Stimulated activated effector memory CD8-positive, alpha-beta T cell treated with anti-CD3 and anti-CD28 coated beads, Interleukin-12 subunit alpha, Interleukin-12 subunit beta, amount 100 ng/mL, for 72 hours (primary cell): ENCODE measurements at regions not wholly inside any gene's neighbourhood (a gene's known extent, or its start where the extent isn't known, plus 50 kb on each side); places are given as distances from the start of the nearest gene placed in this dataset.

ENCODE experiments used
- ATAC-seq: fragments of 150-1000 bp; cut with Tn5 transposase; 2 replicates; pipeline ENCODE4 v1.10.0; 2021
- DNase-seq, 2 donors: peaks; one replicate each; pipeline ENCODE4 v3.0.0; 2021 to 2022; ENCODE audit warnings: low spot score in 2 of 2
- H3K27ac Mint-ChIP-seq: one replicate; pipeline ENCODE4 v1.8.0; 2022; ENCODE audit warnings: mild to moderate bottlenecking, mixed read lengths
- H3K36me3 Mint-ChIP-seq: one replicate; pipeline ENCODE4 v1.8.0; 2022; ENCODE audit warnings: mild to moderate bottlenecking, mixed read lengths
- H3K4me1 Mint-ChIP-seq: one replicate; pipeline ENCODE4 v1.8.0; 2022; ENCODE audit warnings: mixed read lengths
- H3K4me3 Mint-ChIP-seq: one replicate; pipeline ENCODE4 v1.8.0; 2022; ENCODE audit warnings: mild to moderate bottlenecking, mixed read lengths
- H3K9me3 Mint-ChIP-seq: one replicate; pipeline ENCODE4 v1.8.0; 2022; ENCODE audit warnings: mixed read lengths

- Mint-ChIP-seq H3K36me3 (no peaks in the 10 kb centered on the region), H3K27ac (no peak overlapping the region), H3K4me1 (peaks cover 20% of the 10 kb centered on the region), H3K4me3 (no peak overlapping the region), H3K9me3 (no peaks in the 10 kb centered on the region)
- DNase-seq (no peak), ATAC-seq (no peak)
Observed at GRCh38 chr20:60132162-60132826, 174.1 kb downstream of the CDH26 start.

DNA sequence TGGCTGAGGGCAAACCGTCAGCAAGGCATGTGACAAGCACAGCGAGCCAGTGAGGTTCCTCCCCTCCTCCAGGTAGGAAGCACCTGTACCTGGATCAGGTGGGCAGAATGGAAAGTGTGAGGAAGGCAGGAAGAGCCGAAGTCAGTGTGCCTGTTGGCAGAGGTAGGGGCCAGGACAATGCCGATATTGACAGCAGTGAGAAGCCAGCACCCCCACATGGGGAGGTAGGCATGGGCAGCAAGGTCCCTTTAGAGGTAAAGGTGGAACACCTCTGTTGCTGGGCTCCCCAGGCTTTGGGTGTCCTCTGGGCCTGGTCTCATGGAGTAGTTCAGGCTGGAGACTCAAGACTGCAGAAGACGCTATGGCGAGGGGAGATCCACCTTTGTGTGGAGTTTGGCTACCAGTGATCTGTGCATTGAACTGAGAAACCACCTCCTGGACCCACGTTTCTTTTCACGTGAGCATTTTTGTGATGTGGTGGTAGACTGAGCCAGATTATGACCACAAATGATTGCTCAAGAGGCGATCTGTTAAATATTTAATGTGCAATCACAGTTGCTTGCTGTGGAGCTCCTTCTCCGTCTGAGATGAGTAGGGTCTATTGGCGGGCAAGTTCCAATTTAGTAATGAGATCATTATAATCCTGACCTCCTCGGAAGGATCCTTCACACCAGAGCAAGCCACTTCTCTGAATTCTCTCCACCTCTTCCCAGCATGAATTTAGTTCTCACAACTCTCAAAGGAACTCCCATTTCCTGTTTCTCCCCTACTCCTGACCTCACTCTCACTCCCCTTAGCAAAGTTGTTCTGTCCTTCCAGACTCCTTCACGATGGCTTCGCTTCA, 174.8 kb downstream of the CDH26 start:
- H3K9me3 Mint-ChIP-seq = no peaks in the 10 kb centered on the region
- H3K27ac Mint-ChIP-seq = no peak overlapping the region
- no peak overlapping the region for H3K4me3 Mint-ChIP-seq
- DNase-seq (no peak), ATAC-seq (no peak)
- no peaks in the 10 kb centered on the region for H3K36me3 Mint-ChIP-seq
- peaks cover 20% of the 10 kb centered on the region for H3K4me1 Mint-ChIP-seq

DNA sequence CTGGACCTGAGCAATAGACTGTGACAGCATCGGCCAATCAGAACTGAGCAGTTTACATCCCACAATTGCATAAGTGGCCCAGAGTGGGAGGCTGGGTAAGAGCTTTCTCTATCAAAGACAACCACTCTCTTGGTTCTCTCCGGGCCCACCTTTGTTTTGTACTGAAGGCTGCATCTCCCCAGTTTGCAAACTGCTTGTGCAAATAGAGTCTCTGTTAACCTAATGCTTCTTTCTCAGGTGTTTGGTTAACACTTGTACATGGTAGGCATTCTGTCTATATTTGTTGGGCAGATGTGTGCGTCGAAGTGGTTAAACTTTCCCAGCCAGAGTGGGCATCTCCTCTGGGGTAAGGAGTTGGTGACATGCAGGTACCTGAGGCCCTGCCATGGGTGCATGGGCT, 177.1 kb downstream of the CDH26 start:
- DNase-seq (no peak), ATAC-seq (no peak)
- H3K27ac Mint-ChIP-seq = no peak overlapping the region
- no peaks in the 10 kb centered on the region for H3K9me3 Mint-ChIP-seq
- peaks cover 20% of the 10 kb centered on the region for H3K4me1 Mint-ChIP-seq
- no peak overlapping the region for H3K4me3 Mint-ChIP-seq
- no peaks in the 10 kb centered on the region for H3K36me3 Mint-ChIP-seq

- Mint-ChIP-seq H3K4me1 (peaks cover 14% of the 10 kb centered on the region), H3K4me3 (no peak overlapping the region), H3K27ac (no peak overlapping the region), H3K9me3 (no peaks in the 10 kb centered on the region), H3K36me3 (no peaks in the 10 kb centered on the region)
- ATAC-seq (no peak), DNase-seq (no peak)
Observed at GRCh38 chr20:60136645-60137401, 178.6 kb downstream of the CDH26 start.

DNA sequence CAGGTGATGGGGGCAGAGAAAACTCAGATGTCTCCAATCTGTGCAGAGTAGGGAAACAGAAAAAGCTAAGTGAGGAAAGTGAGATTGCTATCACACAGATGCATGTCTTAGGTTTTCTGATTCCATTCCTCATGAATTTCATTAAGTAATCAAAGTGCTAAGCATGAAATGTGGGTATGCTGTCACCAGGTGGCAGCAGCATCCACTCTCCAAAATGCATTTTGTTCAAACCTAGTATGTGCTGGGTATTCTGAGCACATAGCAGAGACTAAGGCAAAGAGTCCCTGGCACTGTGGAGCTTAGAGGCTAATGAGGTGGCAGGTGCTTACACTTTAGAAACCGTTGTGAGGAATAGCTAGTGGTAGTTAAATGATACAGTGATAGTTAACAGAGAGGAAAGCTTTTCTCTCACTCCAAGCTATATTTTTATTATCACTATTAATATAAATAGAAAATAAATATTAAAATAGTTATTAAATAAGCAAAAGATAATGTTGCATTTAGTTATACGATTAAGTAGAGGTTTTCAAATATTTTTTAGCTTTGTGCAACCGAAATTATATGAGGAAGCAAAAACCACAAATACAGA, 179.5 kb downstream of the CDH26 start:
- DNase-seq (peak in 1 of 2 donors; percentile 62), ATAC-seq (peak; percentile 66)
- Mint-ChIP-seq H3K4me1 (peaks cover 6% of the 10 kb centered on the region), H3K4me3 (peak overlapping the region; percentile 63), H3K36me3 (no peaks in the 10 kb centered on the region), H3K27ac (no peak overlapping the region), H3K9me3 (no peaks in the 10 kb centered on the region)

DNA sequence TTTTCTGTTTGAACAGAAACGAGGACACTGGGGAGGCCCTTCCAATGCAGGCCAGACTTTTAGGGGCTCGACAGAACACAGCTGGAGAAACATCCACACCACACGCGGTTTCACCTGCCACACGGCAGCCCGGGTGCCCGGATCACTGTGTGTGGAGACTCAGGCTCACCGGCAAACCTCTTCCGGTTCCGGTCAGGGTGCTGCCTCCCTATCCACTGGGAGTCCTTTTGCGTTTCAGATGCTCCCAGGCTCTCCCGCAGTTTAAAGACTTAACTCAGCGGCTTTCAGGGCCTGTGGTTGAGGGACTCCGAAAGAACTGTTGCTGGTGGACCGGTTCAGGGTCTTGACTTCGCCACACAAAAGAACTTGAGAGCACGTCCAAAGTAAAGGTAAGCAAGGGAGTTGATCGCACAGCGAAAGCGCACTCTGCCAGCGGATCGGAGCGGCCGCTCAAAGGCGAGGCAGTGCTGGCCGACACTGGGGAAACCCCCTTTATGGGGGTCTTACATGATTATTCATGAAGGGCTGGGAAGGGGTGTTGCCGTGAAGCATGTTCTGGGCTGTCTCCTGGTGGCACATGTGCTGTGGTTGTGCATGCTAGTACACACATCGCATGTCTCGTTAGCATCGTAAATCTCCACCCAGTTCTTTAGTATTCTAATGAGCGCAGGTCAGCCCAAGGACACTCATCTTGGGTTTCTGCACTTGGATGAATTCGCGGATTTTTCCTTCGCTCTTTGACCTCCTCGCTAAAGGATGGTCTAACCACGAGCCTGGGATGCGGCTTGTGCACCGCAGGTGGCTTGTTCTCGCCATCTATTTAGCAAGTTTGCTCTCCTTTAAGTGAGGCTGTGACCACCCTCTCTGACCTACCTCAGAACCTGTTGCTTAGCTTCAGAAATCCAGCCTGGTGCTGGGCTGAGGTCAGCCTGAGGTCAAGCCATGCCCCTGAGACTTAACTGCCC, 180.3 kb downstream of the CDH26 start:
- H3K9me3 Mint-ChIP-seq = no peaks in the 10 kb centered on the region
- no peaks in the 10 kb centered on the region for H3K36me3 Mint-ChIP-seq
- DNase-seq (peak in 1 of 2 donors; percentile 59), ATAC-seq (peak; percentile 59)
- peaks cover 2% of the 10 kb centered on the region for H3K4me1 Mint-ChIP-seq
- no peak overlapping the region for H3K27ac Mint-ChIP-seq
- H3K4me3 Mint-ChIP-seq = peak overlapping the region; percentile 63

GRCh38 chr20:60139663-60140446, 181.6 kb downstream of the CDH26 start:
- Mint-ChIP-seq H3K4me1 (no peaks in the 10 kb centered on the region), H3K9me3 (no peaks in the 10 kb centered on the region), H3K36me3 (no peaks in the 10 kb centered on the region), H3K27ac (no peak overlapping the region), H3K4me3 (no peak overlapping the region)
- DNase-seq = no peak
- ATAC-seq = no peak

GRCh38 chr20:60142587-60142986, 184.4 kb downstream of the CDH26 start:
- Mint-ChIP-seq H3K36me3 (no peaks in the 10 kb centered on the region), H3K27ac (no peak overlapping the region), H3K4me1 (no peaks in the 10 kb centered on the region), H3K4me3 (no peak overlapping the region), H3K9me3 (no peaks in the 10 kb centered on the region)
- DNase-seq = no peak
- ATAC-seq = no peak

DNA sequence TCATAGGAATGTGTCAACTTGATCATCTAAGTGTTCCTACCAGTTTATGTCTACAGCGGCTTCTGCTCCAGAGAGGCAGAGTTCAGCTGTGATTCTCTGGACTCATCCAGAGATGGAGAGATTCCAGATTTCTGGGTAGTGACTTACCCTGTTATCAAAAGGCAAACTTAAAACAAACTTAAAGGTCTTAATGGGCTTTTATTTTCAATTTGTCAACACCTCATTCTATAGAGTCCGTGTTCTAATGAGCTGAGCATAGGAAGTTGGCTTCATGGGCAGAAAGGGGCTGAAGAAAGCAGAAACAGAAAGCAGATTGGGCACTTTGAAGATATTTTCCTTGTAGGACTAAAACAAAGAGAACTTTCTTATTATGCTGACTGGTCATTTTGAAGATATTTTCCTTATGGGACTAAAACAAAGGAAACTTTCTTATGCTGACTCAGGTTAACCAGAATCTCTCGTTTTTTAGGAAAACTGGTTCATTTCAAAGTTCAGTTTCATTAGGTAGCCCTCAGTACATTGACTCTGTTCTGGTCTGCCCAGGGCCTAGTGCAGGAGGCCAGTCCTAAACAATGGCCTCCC, 185.1 kb downstream of the CDH26 start:
- no peaks in the 10 kb centered on the region for H3K4me1 Mint-ChIP-seq
- DNase-seq (no peak), ATAC-seq (no peak)
- no peaks in the 10 kb centered on the region for H3K36me3 Mint-ChIP-seq
- H3K9me3 Mint-ChIP-seq = no peaks in the 10 kb centered on the region
- H3K27ac Mint-ChIP-seq = no peak overlapping the region
- H3K4me3 Mint-ChIP-seq = no peak overlapping the region

- H3K36me3 Mint-ChIP-seq = no peaks in the 10 kb centered on the region
- ATAC-seq = no peak
- H3K4me3 Mint-ChIP-seq = no peak overlapping the region
- no peaks in the 10 kb centered on the region for H3K9me3 Mint-ChIP-seq
- DNase-seq = no peak
- no peak overlapping the region for H3K27ac Mint-ChIP-seq
- H3K4me1 Mint-ChIP-seq = no peaks in the 10 kb centered on the region
Observed at GRCh38 chr20:60144404-60144803, 186.2 kb downstream of the CDH26 start.

GRCh38 chr20:60144974-60145527, 186.8 kb downstream of the CDH26 start:
- Mint-ChIP-seq H3K36me3 (no peaks in the 10 kb centered on the region), H3K4me1 (no peaks in the 10 kb centered on the region), H3K9me3 (no peaks in the 10 kb centered on the region), H3K4me3 (no peak overlapping the region), H3K27ac (no peak overlapping the region)
- DNase-seq = no peak
- no peak for ATAC-seq

GRCh38 chr20:60147004-60147403, 188.8 kb downstream of the CDH26 start:
- Mint-ChIP-seq H3K4me3 (no peak overlapping the region), H3K9me3 (no peaks in the 10 kb centered on the region), H3K4me1 (no peaks in the 10 kb centered on the region), H3K36me3 (no peaks in the 10 kb centered on the region), H3K27ac (no peak overlapping the region)
- DNase-seq (no peak), ATAC-seq (no peak)

GRCh38 chr20:60148885-60149284, 190.7 kb downstream of the CDH26 start:
- Mint-ChIP-seq H3K9me3 (no peaks in the 10 kb centered on the region), H3K36me3 (no peaks in the 10 kb centered on the region), H3K27ac (no peak overlapping the region), H3K4me3 (no peak overlapping the region), H3K4me1 (no peaks in the 10 kb centered on the region)
- ATAC-seq (no peak), DNase-seq (no peak)
